Stimulated activated CD4-positive, alpha-beta T cell treated with anti-CD3 and anti-CD28 coated beads, Interleukin-1b, Interleukin-23, amount 100 ng/mL, for 4 hours (primary cell): ENCODE measurements at regions not wholly inside any gene's neighbourhood (a gene's known extent, or its start where the extent isn't known, plus 50 kb on each side); places are given as distances from the start of the nearest gene placed in this dataset.

Experiments
- DNase-seq, 2 donors: peaks; one replicate each; pipeline ENCODE4 v3.0.0-alpha.2; 2020; ENCODE audit warnings: low read depth in 2 of 2

- peak; percentile 24 to 46 for DNase-seq
Measured at GRCh38 chr3:188060840-188061544, 93.0 kb upstream of the LPP start.

GRCh38 chr3:188062216-188062615, 91.7 kb upstream of the LPP start:
- no peak for DNase-seq

GRCh38 chr3:188064831-188065493, 89.0 kb upstream of the LPP start:
- no peak for DNase-seq

- no peak for DNase-seq
Measured at GRCh38 chr3:188066141-188066540, 87.8 kb upstream of the LPP start.

- DNase-seq: no peak
Measured at GRCh38 chr3:188067932-188068331, 86.0 kb upstream of the LPP start.

GRCh38 chr3:188068342-188068741, 85.6 kb upstream of the LPP start:
- DNase-seq: no peak

GRCh38 chr3:188071636-188072035, 82.3 kb upstream of the LPP start:
- DNase-seq: no peak

GRCh38 chr3:188076176-188076575, 77.8 kb upstream of the LPP start:
- no peak for DNase-seq

GRCh38 chr3:188077160-188077799, 76.7 kb upstream of the LPP start:
- DNase-seq: no peak

GRCh38 chr3:188080091-188080490, 73.9 kb upstream of the LPP start:
- no peak for DNase-seq

- DNase-seq: no peak
Measured at GRCh38 chr3:188082031-188082430, 71.9 kb upstream of the LPP start.

GRCh38 chr3:188082450-188082849, 71.5 kb upstream of the LPP start:
- DNase-seq: no peak

- no peak for DNase-seq
Measured at GRCh38 chr3:188083011-188083410, 70.9 kb upstream of the LPP start.

GRCh38 chr3:188084752-188085583, 69.0 kb upstream of the LPP start:
- no peak for DNase-seq

- no peak for DNase-seq
Measured at GRCh38 chr3:188085584-188086560, 68.1 kb upstream of the LPP start.

GRCh38 chr3:188088948-188089685, 64.8 kb upstream of the LPP start:
- no peak for DNase-seq

GRCh38 chr3:188090620-188091309, 63.2 kb upstream of the LPP start:
- DNase-seq: no peak

GRCh38 chr3:188091746-188092145, 62.2 kb upstream of the LPP start:
- DNase-seq: no peak

GRCh38 chr3:188092648-188093047, 61.3 kb upstream of the LPP start:
- peak; percentile 6 to 21 for DNase-seq

GRCh38 chr3:188095431-188095830, 58.5 kb upstream of the LPP start:
- DNase-seq: no peak
